ENCODE measurements at regions not wholly inside any gene's neighbourhood (a gene's known extent, or its start where the extent isn't known, plus 50 kb on each side); places are given as distances from the start of the nearest gene placed in this dataset.

DNA sequence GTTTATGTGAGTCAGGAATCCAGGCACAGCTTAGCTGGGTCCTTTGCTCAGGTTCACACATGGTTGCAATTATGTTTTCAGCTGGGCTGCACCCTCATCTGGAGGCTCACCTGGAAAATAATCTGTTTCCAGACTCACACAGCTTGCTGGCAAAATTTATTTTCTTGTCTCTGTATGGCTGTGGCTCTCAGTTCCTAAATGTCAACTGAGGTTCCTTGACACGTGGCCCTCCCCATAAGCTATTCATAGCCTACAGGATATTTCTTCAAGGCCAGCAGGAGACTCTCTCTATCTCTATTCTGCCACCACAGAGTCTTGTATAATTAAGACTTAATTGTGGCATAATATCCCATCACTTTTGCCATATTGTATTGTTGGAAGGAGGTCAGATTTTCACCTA, 732.0 kb downstream of the CDH18 start:
- no peak overlapping the region for H3K27ac ChIP-seq (ENCODE audit: insufficient read length, low read depth, low read length)
- H4K8ac ChIP-seq (replicated peaks; ENCODE audit: insufficient read length, low read depth, low read length), result no peak overlapping the region
- H2BK120ac ChIP-seq (ENCODE audit: low read depth, low read length, poor library complexity, severe bottlenecking), result no peak overlapping the region
- DNase-seq, result no peak
- no peaks in the 10 kb centered on the region; a peak in 1 of 5 replicates for H3K9me3 Mint-ChIP-seq
- H3K27me3 ChIP-seq (ENCODE audit: insufficient read depth, low read length), result no peaks in the 10 kb centered on the region; the same call in 1 of the 2 replicates
- TF ChIP-seq, protein P1, sequence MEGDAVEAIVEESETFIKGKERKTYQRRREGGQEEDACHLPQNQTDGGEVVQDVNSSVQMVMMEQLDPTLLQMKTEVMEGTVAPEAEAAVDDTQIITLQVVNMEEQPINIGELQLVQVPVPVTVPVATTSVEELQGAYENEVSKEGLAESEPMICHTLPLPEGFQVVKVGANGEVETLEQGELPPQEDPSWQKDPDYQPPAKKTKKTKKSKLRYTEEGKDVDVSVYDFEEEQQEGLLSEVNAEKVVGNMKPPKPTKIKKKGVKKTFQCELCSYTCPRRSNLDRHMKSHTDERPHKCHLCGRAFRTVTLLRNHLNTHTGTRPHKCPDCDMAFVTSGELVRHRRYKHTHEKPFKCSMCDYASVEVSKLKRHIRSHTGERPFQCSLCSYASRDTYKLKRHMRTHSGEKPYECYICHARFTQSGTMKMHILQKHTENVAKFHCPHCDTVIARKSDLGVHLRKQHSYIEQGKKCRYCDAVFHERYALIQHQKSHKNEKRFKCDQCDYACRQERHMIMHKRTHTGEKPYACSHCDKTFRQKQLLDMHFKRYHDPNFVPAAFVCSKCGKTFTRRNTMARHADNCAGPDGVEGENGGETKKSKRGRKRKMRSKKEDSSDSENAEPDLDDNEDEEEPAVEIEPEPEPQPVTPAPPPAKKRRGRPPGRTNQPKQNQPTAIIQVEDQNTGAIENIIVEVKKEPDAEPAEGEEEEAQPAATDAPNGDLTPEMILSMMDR (conservative IDR thresholded peaks at IDR 0.05), result no peak
- no peak overlapping the region for H3K27ac Mint-ChIP-seq
- H3K4ac ChIP-seq (ENCODE audit: low read depth, low read length), result no peak overlapping the region
- H3K79me1 ChIP-seq (ENCODE audit: insufficient read depth, low read depth, low read length, poor library complexity, severe bottlenecking), result no peaks in the 10 kb centered on the region
- no peak overlapping the region for H2BK20ac ChIP-seq (ENCODE audit: low read depth, low read length, poor library complexity, severe bottlenecking)
- no peaks in the 10 kb centered on the region for H3K27me3 Mint-ChIP-seq (ENCODE audit: low read depth)
- H2BK5ac ChIP-seq (ENCODE audit: insufficient read length, low read length), result no peak overlapping the region
- H3K23ac ChIP-seq (ENCODE audit: insufficient read length, low read depth, low read length), result no peak overlapping the region
- no peak overlapping the region for H2AFZ ChIP-seq (ENCODE audit: low read length)
- H2AK5ac ChIP-seq (ENCODE audit: insufficient read length, low read length), result no peak overlapping the region
- no peak overlapping the region for H3K4me2 ChIP-seq (ENCODE audit: insufficient read depth, insufficient read length, low read length)
- H4K91ac ChIP-seq (ENCODE audit: insufficient read length, low read depth, low read length), result no peak overlapping the region
- no peak overlapping the region for H3K18ac ChIP-seq (ENCODE audit: insufficient read length, low read depth, low read length)
- no peaks in the 10 kb centered on the region for H4K20me1 ChIP-seq (ENCODE audit: control insufficient read depth, insufficient read depth, insufficient read length)
- H4K5ac ChIP-seq (ENCODE audit: insufficient read length, low read depth, low read length), result no peak overlapping the region
- peaks cover 0 to 2% (median 0%) of the 10 kb centered on the region in 3 experiments; a peak in 1 of 7 replicates for H3K36me3 Mint-ChIP-seq (ENCODE audit: insufficient read depth in 1 of 3, low read depth in 3 of 3)
- no peak overlapping the region for H3K4me3 Mint-ChIP-seq
- WGBS (ENCODE audit: extremely low coverage, insufficient read length, low lambda C conversion rate), result no CpG with 5 or more reads among the region's 1 CpG
- H2BK15ac ChIP-seq (ENCODE audit: low read depth, low read length), result no peak overlapping the region
- no peak overlapping the region for H3K9ac ChIP-seq (ENCODE audit: extremely low read depth, insufficient read length, low read length)
- no peak overlapping the region for H3K56ac ChIP-seq (ENCODE audit: insufficient read length, low read depth, low read length)
- no peak overlapping the region for H3K14ac ChIP-seq (ENCODE audit: insufficient read depth, low read length)
- H3K79me2 ChIP-seq (ENCODE audit: insufficient read depth, low read length), result no peaks in the 10 kb centered on the region
- H3K4me1 ChIP-seq (ENCODE audit: insufficient read depth, low read length), result no peaks in the 10 kb centered on the region
- H3T11ph ChIP-seq (ENCODE audit: low read length), result no peak overlapping the region
- H3K4me1 Mint-ChIP-seq, result no peaks in the 10 kb centered on the region
- H2BK12ac ChIP-seq (ENCODE audit: insufficient read length, low read depth, low read length), result no peak overlapping the region
- H3K23me2 ChIP-seq (ENCODE audit: insufficient read length, low read depth, low read length, poor library complexity, severe bottlenecking), result no peaks in the 10 kb centered on the region
- no peaks in the 10 kb centered on the region for H3K9me3 ChIP-seq (ENCODE audit: control insufficient read depth, low read depth, low read length)

All from H9 (cell line).